ENCODE measurements at regions not wholly inside any gene's neighbourhood (a gene's known extent, or its start where the extent isn't known, plus 50 kb on each side); places are given as distances from the start of the nearest gene placed in this dataset.

DNA sequence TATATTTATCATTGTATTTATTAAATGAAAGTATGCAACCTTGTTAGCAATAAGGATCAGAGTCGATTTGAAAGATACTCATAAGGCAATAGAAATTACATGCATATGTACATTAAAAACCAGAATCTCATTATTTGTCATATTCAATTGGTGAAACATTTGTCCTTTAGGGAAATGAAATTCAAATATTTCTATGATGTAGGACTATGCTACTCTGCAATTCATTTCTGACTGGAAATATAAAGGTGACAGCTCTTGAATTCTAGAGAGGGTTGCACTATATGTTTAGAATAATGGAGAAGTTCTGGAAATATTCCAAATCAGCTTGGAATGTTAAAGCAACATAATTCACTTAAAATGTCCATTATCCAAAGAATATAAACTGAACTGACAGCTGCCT, 1519.8 kb downstream of the ARAP2 start:
- H4K20me1 ChIP-seq (ENCODE audit: control insufficient read depth, insufficient read depth, insufficient read length), result no peaks in the 10 kb centered on the region
- TF ChIP-seq, protein P1, sequence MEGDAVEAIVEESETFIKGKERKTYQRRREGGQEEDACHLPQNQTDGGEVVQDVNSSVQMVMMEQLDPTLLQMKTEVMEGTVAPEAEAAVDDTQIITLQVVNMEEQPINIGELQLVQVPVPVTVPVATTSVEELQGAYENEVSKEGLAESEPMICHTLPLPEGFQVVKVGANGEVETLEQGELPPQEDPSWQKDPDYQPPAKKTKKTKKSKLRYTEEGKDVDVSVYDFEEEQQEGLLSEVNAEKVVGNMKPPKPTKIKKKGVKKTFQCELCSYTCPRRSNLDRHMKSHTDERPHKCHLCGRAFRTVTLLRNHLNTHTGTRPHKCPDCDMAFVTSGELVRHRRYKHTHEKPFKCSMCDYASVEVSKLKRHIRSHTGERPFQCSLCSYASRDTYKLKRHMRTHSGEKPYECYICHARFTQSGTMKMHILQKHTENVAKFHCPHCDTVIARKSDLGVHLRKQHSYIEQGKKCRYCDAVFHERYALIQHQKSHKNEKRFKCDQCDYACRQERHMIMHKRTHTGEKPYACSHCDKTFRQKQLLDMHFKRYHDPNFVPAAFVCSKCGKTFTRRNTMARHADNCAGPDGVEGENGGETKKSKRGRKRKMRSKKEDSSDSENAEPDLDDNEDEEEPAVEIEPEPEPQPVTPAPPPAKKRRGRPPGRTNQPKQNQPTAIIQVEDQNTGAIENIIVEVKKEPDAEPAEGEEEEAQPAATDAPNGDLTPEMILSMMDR (conservative IDR thresholded peaks at IDR 0.05), result no peak
- no peak overlapping the region for H4K91ac ChIP-seq (ENCODE audit: insufficient read length, low read depth, low read length)
- Mint-ChIP-seq H3K36me3 (ENCODE audit: insufficient read depth in 1 of 3, low read depth in 3 of 3) (peaks cover 0 to 2% (median 0%) of the 10 kb centered on the region in 3 experiments; a peak in 1 of 7 replicates), H3K4me3 (no peak overlapping the region), H3K27me3 (ENCODE audit: low read depth) (no peaks in the 10 kb centered on the region), H3K9me3 (no peaks in the 10 kb centered on the region), H3K4me1 (no peaks in the 10 kb centered on the region), H3K27ac (no peak overlapping the region)
- no peak overlapping the region for H3K18ac ChIP-seq (ENCODE audit: insufficient read length, low read depth, low read length)
- WGBS (ENCODE audit: extremely low coverage, insufficient read length, low lambda C conversion rate), result no CpG with 5 or more reads among the region's 1 CpG
- H2AK5ac ChIP-seq (ENCODE audit: insufficient read length, low read length), result no peak overlapping the region
- H3K9me3 ChIP-seq (ENCODE audit: control insufficient read depth, low read depth, low read length), result no peaks in the 10 kb centered on the region
- no peak overlapping the region for H2BK15ac ChIP-seq (ENCODE audit: low read depth, low read length)
- no peak overlapping the region for H2AFZ ChIP-seq (ENCODE audit: low read length)
- H3K79me2 ChIP-seq (ENCODE audit: insufficient read depth, low read length), result no peaks in the 10 kb centered on the region
- H3K27me3 ChIP-seq (ENCODE audit: insufficient read depth, low read length), result no peaks in the 10 kb centered on the region; the same call in 1 of the 2 replicates
- no peaks in the 10 kb centered on the region for H3K23me2 ChIP-seq (ENCODE audit: insufficient read length, low read depth, low read length, poor library complexity, severe bottlenecking)
- no peak overlapping the region for H3K4me2 ChIP-seq (ENCODE audit: insufficient read depth, insufficient read length, low read length)
- H3K9ac ChIP-seq (ENCODE audit: extremely low read depth, insufficient read length, low read length), result no peak overlapping the region
- no peak overlapping the region for H3K23ac ChIP-seq (ENCODE audit: insufficient read length, low read depth, low read length)
- no peak overlapping the region for H3K27ac ChIP-seq (ENCODE audit: insufficient read length, low read depth, low read length)
- no peak overlapping the region for H4K5ac ChIP-seq (ENCODE audit: insufficient read length, low read depth, low read length)
- H3K4me1 ChIP-seq (ENCODE audit: insufficient read depth, low read length), result no peaks in the 10 kb centered on the region
- H2BK20ac ChIP-seq (ENCODE audit: low read depth, low read length, poor library complexity, severe bottlenecking), result no peak overlapping the region
- no peak overlapping the region for H2BK5ac ChIP-seq (ENCODE audit: insufficient read length, low read length)
- no peak for DNase-seq
- no peak overlapping the region for H2BK12ac ChIP-seq (ENCODE audit: insufficient read length, low read depth, low read length)
- no peaks in the 10 kb centered on the region for H3K79me1 ChIP-seq (ENCODE audit: insufficient read depth, low read depth, low read length, poor library complexity, severe bottlenecking)
- no peak overlapping the region for H3K56ac ChIP-seq (ENCODE audit: insufficient read length, low read depth, low read length)
- H3T11ph ChIP-seq (ENCODE audit: low read length), result no peak overlapping the region
- H2BK120ac ChIP-seq (ENCODE audit: low read depth, low read length, poor library complexity, severe bottlenecking), result no peak overlapping the region
- H3K4ac ChIP-seq (ENCODE audit: low read depth, low read length), result no peak overlapping the region
- no peak overlapping the region for H4K8ac ChIP-seq (replicated peaks; ENCODE audit: insufficient read length, low read depth, low read length)
- no peak overlapping the region for H3K14ac ChIP-seq (ENCODE audit: insufficient read depth, low read length)

All from H9 (cell line).